Hepatocyte (in vitro differentiated cells): ENCODE measurements at regions not wholly inside any gene's neighbourhood (a gene's known extent, or its start where the extent isn't known, plus 50 kb on each side); places are given as distances from the start of the nearest gene placed in this dataset.

Experiments
- DNase-seq: peaks from one replicate; pipeline ENCODE4 v3.0.0-alpha.2; 2016; ENCODE audit warnings: low spot score
- H2AFZ ChIP-seq: fragments of 200-600 bp; sonication (generic); 2 replicates; pipeline ENCODE4 v1.6.0; 2016; ENCODE audit warnings: antibody characterized with exemption, mild to moderate bottlenecking
- H3K27ac ChIP-seq: fragments of 200-600 bp; sonication (generic); 2 replicates; pipeline ENCODE4 v1.5.1; 2016; ENCODE audit warnings: mild to moderate bottlenecking
- H3K27me3 ChIP-seq: fragments of 200-600 bp; sonication (generic); 2 replicates; pipeline ENCODE4 v1.6.1; 2016
- H3K36me3 ChIP-seq: fragments of 200-600 bp; sonication (generic); replicated peaks from 2 replicates; pipeline ENCODE4 v1.5.1; 2016; ENCODE audit warnings: low read depth; ENCODE audit not compliant: insufficient read depth
- H3K4me1 ChIP-seq: fragments of 200-600 bp; sonication (generic); 2 replicates; pipeline ENCODE4 v1.5.1; 2016; ENCODE audit warnings: mild to moderate bottlenecking, moderate library complexity; ENCODE audit not compliant: insufficient read depth
- H3K4me2 ChIP-seq: fragments of 200-600 bp; sonication (generic); 2 replicates; pipeline ENCODE4 v1.6.0; 2016
- H3K4me3 ChIP-seq: fragments of 200-600 bp; sonication (generic); 2 replicates; pipeline ENCODE4 v1.5.1; 2016; ENCODE audit warnings: mild to moderate bottlenecking
- H3K79me2 ChIP-seq: fragments of 200-600 bp; sonication (generic); 2 replicates; pipeline ENCODE4 v1.6.0; 2017; ENCODE audit warnings: mild to moderate bottlenecking
- H3K9me2 ChIP-seq: fragments of 200-600 bp; sonication (generic); replicated peaks from 2 replicates; pipeline ENCODE4 v1.6.0; 2017; ENCODE audit warnings: mild to moderate bottlenecking; ENCODE audit not compliant: insufficient read depth
- H3K9me3 ChIP-seq: fragments of 200-600 bp; sonication (generic); 2 replicates; pipeline ENCODE4 v1.5.1; 2016; ENCODE audit warnings: low read depth, mild to moderate bottlenecking
- H4K20me1 ChIP-seq: fragments of 200-600 bp; sonication (generic); 2 replicates; pipeline ENCODE4 v1.6.0; 2016; ENCODE audit warnings: mild to moderate bottlenecking; ENCODE audit not compliant: insufficient read depth, poor library complexity, severe bottlenecking
- EZH2 ChIP-seq: fragments of 200-600 bp; sonication (generic); IDR thresholded peaks from 2 replicates; pipeline ENCODE4 v1.6.1; 2016; ENCODE audit warnings: antibody characterized with exemption, mild to moderate bottlenecking, borderline replicate concordance
- EZH2phosphoT487 ChIP-seq: fragments of 200-600 bp; sonication (generic); IDR thresholded peaks from one replicate; pipeline ENCODE4 v1.6.1; 2018; ENCODE audit warnings: antibody characterized with exemption, mild to moderate bottlenecking, low read depth, moderate library complexity; ENCODE audit not compliant: unreplicated experiment, severe bottlenecking
- WGBS: methylation state at CpG from one replicate; pipeline ENCODE4 v1.1.6; 2016; ENCODE audit warnings: low lambda C conversion rate; ENCODE audit errors: missing lambda C conversion rate; 5-methylcytosine and 5-hydroxymethylcytosine counted together
- TF ChIP-seq, protein P1 (sequence below): fragments of 200-600 bp; sonication (generic); IDR thresholded peaks from 2 replicates; pipeline ENCODE4 v1.5.1; 2016; ENCODE audit warnings: antibody characterized with exemption, mild to moderate bottlenecking; ENCODE audit not compliant: poor library complexity

DNA sequence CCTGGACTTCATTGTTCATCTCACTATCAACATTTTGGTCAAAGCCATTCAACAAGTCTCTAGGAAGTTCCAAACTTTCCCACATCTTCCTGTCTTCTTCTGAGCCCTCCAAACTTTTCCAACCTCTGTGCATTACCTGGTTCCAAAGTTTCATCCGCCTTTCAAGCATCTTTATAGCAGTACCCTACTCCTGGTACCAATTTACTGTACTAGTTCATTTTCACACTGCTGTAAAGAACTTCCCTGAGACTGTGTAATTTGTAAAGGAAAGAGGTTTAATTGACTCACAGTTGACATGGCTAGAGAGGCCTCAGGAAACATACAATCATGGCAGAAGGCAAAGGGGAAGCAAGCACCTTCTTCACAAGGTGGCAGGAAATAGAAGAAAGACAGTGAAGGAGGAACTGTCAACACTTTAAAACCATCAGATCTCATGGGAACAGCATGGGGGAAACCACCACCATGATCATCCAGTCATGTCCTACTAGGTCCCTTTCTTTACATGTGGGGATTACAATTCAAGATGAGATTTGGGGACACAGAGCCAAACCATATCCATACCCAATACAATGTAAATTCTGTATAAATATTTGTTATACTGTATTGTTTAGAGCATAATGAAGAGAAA lies 109.7 kb downstream of the C12orf75 start:
- no peak overlapping the region for H3K4me3 ChIP-seq
- no peak overlapping the region for H3K27ac ChIP-seq
- no peaks in the 10 kb centered on the region for H3K9me2 ChIP-seq
- no peak for TF ChIP-seq EZH2phosphoT487
- TF ChIP-seq, protein P1, sequence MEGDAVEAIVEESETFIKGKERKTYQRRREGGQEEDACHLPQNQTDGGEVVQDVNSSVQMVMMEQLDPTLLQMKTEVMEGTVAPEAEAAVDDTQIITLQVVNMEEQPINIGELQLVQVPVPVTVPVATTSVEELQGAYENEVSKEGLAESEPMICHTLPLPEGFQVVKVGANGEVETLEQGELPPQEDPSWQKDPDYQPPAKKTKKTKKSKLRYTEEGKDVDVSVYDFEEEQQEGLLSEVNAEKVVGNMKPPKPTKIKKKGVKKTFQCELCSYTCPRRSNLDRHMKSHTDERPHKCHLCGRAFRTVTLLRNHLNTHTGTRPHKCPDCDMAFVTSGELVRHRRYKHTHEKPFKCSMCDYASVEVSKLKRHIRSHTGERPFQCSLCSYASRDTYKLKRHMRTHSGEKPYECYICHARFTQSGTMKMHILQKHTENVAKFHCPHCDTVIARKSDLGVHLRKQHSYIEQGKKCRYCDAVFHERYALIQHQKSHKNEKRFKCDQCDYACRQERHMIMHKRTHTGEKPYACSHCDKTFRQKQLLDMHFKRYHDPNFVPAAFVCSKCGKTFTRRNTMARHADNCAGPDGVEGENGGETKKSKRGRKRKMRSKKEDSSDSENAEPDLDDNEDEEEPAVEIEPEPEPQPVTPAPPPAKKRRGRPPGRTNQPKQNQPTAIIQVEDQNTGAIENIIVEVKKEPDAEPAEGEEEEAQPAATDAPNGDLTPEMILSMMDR, result no peak
- TF ChIP-seq EZH2, result no peak
- no peaks in the 10 kb centered on the region for H4K20me1 ChIP-seq
- no peaks in the 10 kb centered on the region for H3K36me3 ChIP-seq
- no peak overlapping the region for H2AFZ ChIP-seq
- no peak for DNase-seq
- 100% methylated on average over 1 of the region's 1 CpG for WGBS
- H3K4me2 ChIP-seq, result no peak overlapping the region
- H3K79me2 ChIP-seq, result no peaks in the 10 kb centered on the region
- H3K4me1 ChIP-seq, result peaks cover 25% of the 10 kb centered on the region
- no peaks in the 10 kb centered on the region for H3K27me3 ChIP-seq
- no peaks in the 10 kb centered on the region for H3K9me3 ChIP-seq

DNA sequence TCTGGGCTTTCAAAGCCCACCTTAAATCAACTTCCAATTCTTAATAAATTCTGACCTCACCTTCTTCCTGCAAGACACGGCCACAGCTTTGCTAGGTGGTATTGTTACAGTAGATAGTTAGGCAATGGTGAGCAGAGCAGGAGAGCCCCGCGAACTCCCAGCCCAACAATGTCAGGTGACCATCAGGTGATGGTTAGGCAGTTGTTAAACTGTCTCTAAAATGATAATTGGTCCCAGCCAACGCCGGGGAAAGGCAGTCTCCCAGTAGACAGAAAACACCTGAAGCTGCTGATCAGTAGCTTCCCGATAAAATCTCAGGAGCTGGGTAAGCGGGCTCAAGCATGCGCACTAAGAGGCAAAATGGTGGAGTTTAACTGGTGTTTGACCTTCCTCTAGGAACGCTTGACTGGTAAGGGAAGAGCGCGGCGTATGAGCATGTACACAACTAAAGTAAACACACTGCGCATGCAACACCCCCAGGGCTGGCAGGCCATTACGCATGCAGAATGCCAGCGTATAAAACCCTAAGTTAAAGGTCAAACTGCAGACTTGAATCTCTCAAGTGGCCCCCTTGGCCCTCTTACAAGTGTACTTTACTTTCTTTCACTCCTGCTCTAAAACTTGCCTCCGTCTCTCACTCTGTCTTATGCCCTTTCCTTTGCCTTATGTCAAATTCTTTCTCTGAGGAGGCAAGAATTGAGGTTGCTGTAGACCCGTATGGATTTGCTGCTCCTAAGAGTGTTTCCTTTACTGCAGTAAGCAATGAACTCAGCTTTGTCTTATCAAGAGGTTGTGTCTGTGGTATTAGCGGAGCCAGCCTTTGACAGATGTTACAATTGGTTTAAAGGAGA lies 113.5 kb downstream of the C12orf75 start:
- Histone ChIP-seq H2AFZ (peak overlapping the region; percentile 19), H4K20me1 (no peaks in the 10 kb centered on the region), H3K27ac (peak overlapping the region; percentile 51), H3K27me3 (no peaks in the 10 kb centered on the region), H3K36me3 (no peaks in the 10 kb centered on the region), H3K9me2 (no peaks in the 10 kb centered on the region), H3K4me1 (peaks cover 37% of the 10 kb centered on the region), H3K4me2 (peak overlapping the region; percentile 63), H3K9me3 (no peaks in the 10 kb centered on the region), H3K79me2 (no peaks in the 10 kb centered on the region), H3K4me3 (no peak overlapping the region)
- DNase-seq, result no peak
- WGBS, result 48% methylated on average over 18 of the region's 18 CpGs
- TF ChIP-seq EZH2phosphoT487 (no peak), EZH2 (no peak)
- TF ChIP-seq, protein P1, result no peak

DNA sequence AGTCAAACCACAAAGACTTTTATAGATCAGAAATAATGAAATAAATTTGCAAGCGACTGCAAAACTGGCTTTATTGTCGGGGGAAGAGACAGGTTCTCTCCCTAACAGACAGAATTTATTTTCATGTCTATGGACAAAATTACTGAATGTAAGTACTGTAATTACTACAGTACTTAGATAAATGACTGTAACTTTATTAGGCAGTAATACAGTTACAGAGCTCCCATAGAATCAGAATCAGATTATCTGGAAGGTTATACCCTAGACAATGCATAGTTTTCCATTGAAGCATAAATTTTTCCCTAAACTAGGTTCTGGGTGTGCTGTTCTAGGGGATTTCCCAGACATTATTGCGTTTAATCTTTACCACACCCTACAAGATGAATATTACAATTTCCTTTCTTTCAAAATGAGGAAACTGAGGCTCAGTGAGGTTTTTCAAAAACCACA lies 114.2 kb downstream of the C12orf75 start:
- WGBS, result 63% methylated on average over 3 of the region's 3 CpGs
- peak overlapping the region; percentile 19 for H2AFZ ChIP-seq
- H3K4me2 ChIP-seq, result peak overlapping the region; percentile 63
- no peaks in the 10 kb centered on the region for H3K79me2 ChIP-seq
- no peak for DNase-seq
- H3K27me3 ChIP-seq, result no peaks in the 10 kb centered on the region
- H3K9me3 ChIP-seq, result no peaks in the 10 kb centered on the region
- no peak overlapping the region for H3K4me3 ChIP-seq
- peak overlapping the region; percentile 51 for H3K27ac ChIP-seq
- no peak for TF ChIP-seq EZH2phosphoT487
- H3K9me2 ChIP-seq, result no peaks in the 10 kb centered on the region
- H4K20me1 ChIP-seq, result no peaks in the 10 kb centered on the region
- H3K36me3 ChIP-seq, result no peaks in the 10 kb centered on the region
- peaks cover 37% of the 10 kb centered on the region for H3K4me1 ChIP-seq

DNA sequence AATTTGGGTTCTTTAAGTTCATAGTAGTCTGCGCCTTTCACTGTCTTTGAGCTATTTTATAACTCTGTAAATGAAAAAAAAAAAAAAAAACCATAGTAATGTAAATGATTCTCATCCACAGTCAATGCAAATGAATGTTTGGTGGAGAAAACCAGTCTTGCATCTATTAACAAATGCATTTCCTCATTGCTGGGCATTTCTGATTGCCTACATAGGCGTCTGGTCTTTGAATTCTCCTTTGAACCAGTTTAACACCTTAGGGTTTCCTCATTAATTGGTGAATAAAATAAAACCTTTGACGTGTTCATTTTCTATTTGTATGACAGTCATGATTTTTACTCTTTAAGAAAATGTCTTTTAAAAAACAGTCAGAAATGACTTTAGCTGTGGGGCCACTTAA lies 114.8 kb downstream of the C12orf75 start:
- no peak for TF ChIP-seq EZH2phosphoT487
- TF ChIP-seq, protein P1, result no peak
- TF ChIP-seq EZH2, result no peak
- no peak for DNase-seq
- H3K9me3 ChIP-seq, result no peaks in the 10 kb centered on the region
- H3K4me2 ChIP-seq, result peak overlapping the region; percentile 4
- 53% methylated on average over 3 of the region's 3 CpGs for WGBS
- H2AFZ ChIP-seq, result no peak overlapping the region
- H3K27ac ChIP-seq, result peak overlapping the region; percentile 51
- no peaks in the 10 kb centered on the region for H3K36me3 ChIP-seq
- H3K9me2 ChIP-seq, result no peaks in the 10 kb centered on the region
- no peaks in the 10 kb centered on the region for H3K27me3 ChIP-seq
- no peaks in the 10 kb centered on the region for H3K79me2 ChIP-seq
- no peaks in the 10 kb centered on the region for H4K20me1 ChIP-seq
- peaks cover 37% of the 10 kb centered on the region for H3K4me1 ChIP-seq
- H3K4me3 ChIP-seq, result no peak overlapping the region
